Inflammatory macrophage treated with lipopolysaccharide for 4 hours (primary cell): ENCODE measurements at regions not wholly inside any gene's neighbourhood (a gene's known extent, or its start where the extent isn't known, plus 50 kb on each side); places are given as distances from the start of the nearest gene placed in this dataset.
"Not testable (repeated sequence)": the region's sequence is repeated elsewhere in the genome, so short reads cannot be mapped to it uniquely, and the experiment has no call there.

Source experiments
- DNase-seq: peaks from one replicate; pipeline ENCODE4 v3.0.0-alpha.2; 2020

GRCh38 chr7:67361150-67361549 lies 364.5 kb downstream of the TYW1 start:
- DNase-seq: no peak

DNA sequence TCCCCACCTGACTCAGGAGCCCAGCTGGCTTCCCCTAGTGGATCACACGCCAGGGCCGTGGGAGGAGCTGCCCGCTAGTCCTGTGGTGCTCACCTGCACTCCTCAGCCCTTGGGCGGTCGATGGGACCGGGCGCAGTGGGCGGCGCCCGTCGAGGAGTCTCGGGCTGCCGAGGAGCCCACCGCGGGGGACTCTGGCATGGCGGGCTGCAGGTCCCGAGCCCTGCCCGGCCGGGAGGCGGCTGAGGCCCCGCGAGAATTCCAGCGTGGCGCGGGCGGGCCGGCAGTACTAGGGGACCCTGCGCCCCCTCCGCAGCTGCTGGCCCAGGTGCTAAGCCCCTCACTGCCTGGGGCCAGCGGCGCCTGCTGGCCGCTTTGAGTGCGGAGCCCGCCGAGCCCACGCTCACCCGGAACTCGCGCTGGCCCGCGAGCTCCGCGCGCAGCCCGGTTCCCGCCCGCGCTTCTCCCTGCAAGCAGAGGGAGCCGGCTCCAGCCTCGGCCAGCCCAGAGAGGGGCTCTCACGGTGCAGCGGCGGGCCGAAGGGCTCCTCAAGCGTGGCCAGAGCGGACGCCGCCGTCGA lies 367.9 kb downstream of the TYW1 start:
- no peak for DNase-seq

GRCh38 chr7:67371429-67372305 lies 375.0 kb downstream of the TYW1 start:
- peak; percentile 55 for DNase-seq

GRCh38 chr7:67373389-67373788 lies 376.8 kb downstream of the TYW1 start:
- not testable (repeated sequence) for DNase-seq

DNA sequence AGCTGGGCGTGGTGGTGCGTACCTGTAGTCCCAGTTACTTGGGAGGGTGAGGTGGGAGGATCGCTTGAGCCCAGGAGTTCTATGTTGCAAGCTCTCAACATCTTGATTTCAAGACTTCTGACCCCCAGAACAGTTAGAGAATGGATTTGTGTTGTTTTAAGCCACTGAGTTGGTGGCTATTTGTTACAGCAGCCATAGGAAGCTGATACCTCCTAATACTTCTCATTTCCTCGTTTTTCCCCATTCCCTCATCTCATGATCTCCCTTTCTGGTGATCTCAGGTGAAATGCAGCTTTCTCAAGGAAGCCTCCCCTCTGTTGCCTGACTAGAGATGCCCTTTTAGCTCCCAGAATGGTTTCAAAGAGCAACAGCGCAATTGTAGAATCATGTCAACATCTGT lies 378.8 kb downstream of the TYW1 start:
- DNase-seq: no peak

GRCh38 chr7:67377939-67378862 lies 381.6 kb downstream of the TYW1 start:
- DNase-seq: peak; percentile 55

DNA sequence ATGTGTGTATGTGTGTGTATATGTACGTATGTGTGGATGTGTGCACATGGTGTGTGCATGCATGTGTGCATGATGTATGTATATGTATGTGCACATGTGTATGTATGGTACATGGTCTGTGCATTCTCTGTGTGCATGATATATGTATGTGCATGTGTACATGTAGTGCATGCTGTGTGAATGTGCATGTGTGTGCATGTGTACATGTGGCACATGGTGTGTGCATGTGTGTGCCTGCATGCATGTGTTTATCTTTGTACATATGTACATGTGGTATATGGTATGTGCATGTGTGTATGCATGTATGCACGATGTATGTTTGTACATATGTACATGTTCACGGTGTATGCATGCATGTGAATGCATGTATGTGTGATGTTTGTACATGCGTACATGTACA lies 383.7 kb downstream of the TYW1 start:
- DNase-seq: no peak

- no peak for DNase-seq
Observed at GRCh38 chr7:67380858-67381257, 384.2 kb downstream of the TYW1 start.

- no peak for DNase-seq
Observed at GRCh38 chr7:67387851-67388250, 391.2 kb downstream of the TYW1 start.

DNA sequence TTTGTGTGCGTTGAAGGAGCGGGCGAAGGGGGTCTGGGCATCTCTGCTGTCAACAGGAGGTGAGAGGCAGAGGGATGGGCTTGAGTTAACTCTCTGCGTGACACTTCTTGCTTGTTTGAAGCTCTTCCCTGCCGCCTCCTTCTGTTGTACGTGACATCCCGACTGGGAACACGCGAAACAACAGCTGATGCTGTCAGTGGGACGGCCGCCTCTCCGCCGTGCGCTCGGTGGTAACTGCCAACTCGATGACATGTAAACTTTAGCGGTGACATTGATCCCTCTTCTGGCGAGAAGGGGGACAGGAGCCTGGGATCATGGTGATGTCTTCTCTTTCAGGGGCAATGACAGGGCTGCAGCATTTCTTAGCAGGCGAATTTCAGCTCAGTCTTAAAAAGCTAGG lies 394.5 kb downstream of the TYW1 start:
- no peak for DNase-seq

GRCh38 chr7:67392596-67393438 lies 396.2 kb downstream of the TYW1 start:
- DNase-seq: no peak

DNA sequence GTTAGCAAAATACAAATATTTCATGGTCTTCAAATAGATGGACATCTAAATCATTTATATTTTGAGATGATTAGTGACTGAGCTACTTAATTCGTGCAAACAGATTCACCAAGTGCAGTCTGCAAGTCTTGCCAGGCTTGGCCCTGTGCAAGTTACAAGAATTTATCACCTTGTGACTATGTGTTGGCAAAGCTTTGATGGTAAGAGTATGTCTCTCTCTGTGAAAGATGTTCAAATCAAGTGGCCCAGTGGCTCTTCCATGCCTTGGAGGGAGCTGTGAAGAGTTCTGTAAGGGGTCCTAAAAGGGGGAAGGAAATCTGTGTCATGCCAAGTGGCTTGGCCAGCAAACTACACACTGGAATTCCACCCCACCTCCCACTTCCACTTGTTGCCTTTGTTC lies 397.3 kb downstream of the TYW1 start:
- no peak for DNase-seq

- DNase-seq: no peak
Observed at GRCh38 chr7:67398916-67399315, 402.3 kb downstream of the TYW1 start.

DNA sequence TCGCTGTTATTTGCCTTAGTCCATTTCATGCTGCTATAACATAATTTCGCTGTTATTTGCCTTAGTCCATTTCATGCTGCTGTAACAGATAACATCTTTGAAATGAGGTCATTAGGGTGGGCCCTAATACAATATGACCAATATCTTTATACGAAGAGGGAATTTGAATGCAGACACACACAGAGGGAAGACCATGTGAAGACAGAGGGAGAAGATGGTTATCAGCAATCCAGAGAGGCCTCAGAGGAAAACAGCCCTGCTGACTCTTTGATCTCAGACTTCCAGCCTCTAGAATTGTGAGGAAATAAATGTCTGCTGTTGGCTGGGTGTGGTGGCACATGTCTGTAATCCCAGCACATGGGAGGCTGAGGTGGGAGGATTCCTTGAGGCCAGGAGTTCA lies 404.9 kb downstream of the TYW1 start:
- no peak for DNase-seq

GRCh38 chr7:67402280-67402679 lies 405.6 kb downstream of the TYW1 start:
- no peak for DNase-seq

GRCh38 chr7:67406976-67407375 lies 410.3 kb downstream of the TYW1 start:
- DNase-seq: no peak

DNA sequence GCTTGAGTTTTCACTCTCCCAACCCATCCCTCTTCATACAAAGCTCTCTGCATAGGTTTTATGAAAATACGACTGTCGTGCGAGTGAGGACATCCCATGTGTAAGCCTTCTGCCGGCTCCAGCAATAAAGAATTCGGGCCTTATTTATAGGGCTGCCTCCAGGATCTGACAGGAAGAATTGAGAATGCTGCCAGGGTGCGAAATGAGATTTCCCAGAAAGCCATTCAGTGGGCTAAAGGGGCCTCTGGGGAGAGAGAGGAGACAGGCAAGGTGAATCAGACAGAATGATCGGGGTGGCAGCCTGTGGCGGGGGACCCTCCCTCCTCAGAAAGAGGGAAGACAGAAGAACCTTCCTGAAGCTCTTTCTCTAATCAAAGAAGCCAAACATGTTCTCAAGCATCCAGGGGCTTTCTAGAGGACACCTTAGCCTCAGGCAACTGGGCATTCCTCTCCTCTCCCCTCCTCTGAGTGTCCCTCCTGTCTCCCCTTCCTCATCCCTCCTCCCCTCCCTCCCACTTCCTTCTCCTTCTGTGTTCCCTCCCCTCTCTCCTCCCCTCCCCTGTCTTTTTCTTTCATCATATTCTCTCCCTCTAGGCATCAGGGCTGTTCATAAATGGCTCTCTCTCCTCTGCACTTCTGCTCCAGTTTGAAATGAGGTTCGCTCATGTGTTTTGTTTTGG lies 410.9 kb downstream of the TYW1 start:
- no peak for DNase-seq

- DNase-seq: no peak
Observed at GRCh38 chr7:67408109-67408508, 411.5 kb downstream of the TYW1 start.

- DNase-seq: no peak
Observed at GRCh38 chr7:67413670-67414069, 417.0 kb downstream of the TYW1 start.

DNA sequence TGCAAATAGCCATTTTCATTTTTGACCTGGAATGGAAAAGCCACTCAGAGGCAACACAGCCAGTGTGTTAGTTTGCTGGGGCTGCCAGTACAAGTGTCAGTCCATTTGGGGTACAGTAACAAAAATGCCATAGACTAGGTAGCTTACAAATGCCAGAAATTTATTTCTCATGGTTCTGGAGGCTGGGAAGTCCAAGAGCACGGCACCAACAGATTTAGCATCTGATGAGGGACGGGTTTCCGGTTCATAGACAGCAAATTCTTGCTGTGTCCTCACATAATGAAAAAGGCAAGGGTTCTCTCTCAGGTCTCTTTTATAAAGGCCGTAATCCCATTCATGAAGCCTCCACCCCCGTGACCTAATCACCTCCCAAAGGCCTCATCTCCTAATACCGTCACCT lies 418.2 kb downstream of the TYW1 start:
- DNase-seq: no peak

DNA sequence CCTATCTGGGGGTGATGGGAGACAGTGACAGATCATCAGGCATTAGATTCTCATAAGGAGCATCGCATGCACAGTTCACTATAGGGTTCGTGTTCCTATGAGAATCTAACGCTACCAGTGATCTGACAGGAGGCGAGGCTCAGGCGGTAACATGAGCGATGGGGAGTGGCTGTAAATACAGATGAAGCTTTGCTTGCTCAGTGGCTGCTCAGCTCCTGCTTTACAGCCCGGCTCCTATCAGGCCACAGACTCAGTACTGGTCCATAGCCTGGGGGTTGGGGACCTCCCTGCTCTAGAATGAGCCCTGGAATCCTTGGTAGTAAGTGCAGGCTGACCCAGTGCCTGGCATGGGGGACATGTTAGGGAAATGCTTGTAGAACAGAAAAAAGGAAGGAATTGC lies 426.0 kb downstream of the TYW1 start:
- DNase-seq: no peak

GRCh38 chr7:67423065-67423464 lies 426.4 kb downstream of the TYW1 start:
- no peak for DNase-seq
